ENCODE measurements at regions not wholly inside any gene's neighbourhood (a gene's known extent, or its start where the extent isn't known, plus 50 kb on each side); places are given as distances from the start of the nearest gene placed in this dataset.

DNA sequence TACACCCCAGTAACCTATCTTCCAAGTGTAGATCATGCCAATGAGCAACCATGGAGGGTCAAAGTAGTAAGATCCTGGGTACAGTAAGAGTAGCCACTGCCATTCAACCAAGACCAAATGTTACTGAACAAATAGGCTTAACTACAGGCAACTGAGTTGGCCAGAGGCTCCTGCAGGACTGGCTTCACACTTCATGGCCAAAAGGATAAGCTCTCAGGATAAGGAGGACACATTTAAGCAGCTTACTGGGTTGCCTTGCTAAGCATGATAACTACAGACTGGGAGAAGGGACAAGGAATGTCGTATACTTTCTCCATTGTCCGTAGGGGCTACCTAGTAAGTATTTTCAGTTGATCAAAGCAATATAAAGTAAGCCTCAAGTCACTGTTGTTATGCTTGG lies 174.7 kb downstream of the INO80D start:
- DNase-seq (ENCODE audit: low read depth, low spot score) (no peak), ATAC-seq (no peak)
- Histone ChIP-seq H4K20me1 (ENCODE audit: insufficient read depth) (no peaks in the 10 kb centered on the region), H3K4me3 (replicated peaks in 1 of 2; ENCODE audit: low read depth in 1 of 2, low read length in 2 of 2) (no peak overlapping the region), H3K27ac (ENCODE audit: low read depth, low read length) (no peak overlapping the region), H3K36me3 (ENCODE audit: control insufficient read depth in 1 of 2, insufficient read depth in 2 of 2, low read length in 2 of 2) (no peaks in the 10 kb centered on the region), H2AFZ (ENCODE audit: low read depth, low read length, poor library complexity, severe bottlenecking) (no peak overlapping the region), H3K79me2 (ENCODE audit: insufficient read depth, low read length) (no peaks in the 10 kb centered on the region), H3K9me3 (ENCODE audit: control insufficient read depth in 1 of 2, insufficient read depth in 1 of 2, low read depth in 1 of 2, low read length in 2 of 2) (no peaks in the 10 kb centered on the region), H3K9ac (ENCODE audit: low read length) (no peak overlapping the region), H3K27me3 (ENCODE audit: insufficient read depth, low read length) (peaks cover 18% of the 10 kb centered on the region; the same call in 1 of the 2 replicates), H3K4me1 (ENCODE audit: control insufficient read depth in 1 of 2, insufficient read depth in 2 of 2, low read length in 2 of 2) (no peaks in the 10 kb centered on the region), H3K9me2 (ENCODE audit: insufficient read depth) (no peaks in the 10 kb centered on the region), H3K4me2 (ENCODE audit: low read length) (no peak overlapping the region)
- ChIA-PET CTCF (no interaction called here), RAD21 (ENCODE audit: low non-redundant PET in 1 of 2, low total read pairs in 2 of 2, uncharacterized antibody in 2 of 2, unreplicated experiment in 2 of 2) (no interaction called here), POLR2A (no interaction called here)
- no TSS peak for BruUV-seq (replicated peaks)
- TF ChIP-seq, protein P1, sequence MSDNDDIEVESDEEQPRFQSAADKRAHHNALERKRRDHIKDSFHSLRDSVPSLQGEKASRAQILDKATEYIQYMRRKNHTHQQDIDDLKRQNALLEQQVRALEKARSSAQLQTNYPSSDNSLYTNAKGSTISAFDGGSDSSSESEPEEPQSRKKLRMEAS (IDR thresholded peaks at IDR 0.05): no peak
- TF ChIP-seq, protein P2, sequence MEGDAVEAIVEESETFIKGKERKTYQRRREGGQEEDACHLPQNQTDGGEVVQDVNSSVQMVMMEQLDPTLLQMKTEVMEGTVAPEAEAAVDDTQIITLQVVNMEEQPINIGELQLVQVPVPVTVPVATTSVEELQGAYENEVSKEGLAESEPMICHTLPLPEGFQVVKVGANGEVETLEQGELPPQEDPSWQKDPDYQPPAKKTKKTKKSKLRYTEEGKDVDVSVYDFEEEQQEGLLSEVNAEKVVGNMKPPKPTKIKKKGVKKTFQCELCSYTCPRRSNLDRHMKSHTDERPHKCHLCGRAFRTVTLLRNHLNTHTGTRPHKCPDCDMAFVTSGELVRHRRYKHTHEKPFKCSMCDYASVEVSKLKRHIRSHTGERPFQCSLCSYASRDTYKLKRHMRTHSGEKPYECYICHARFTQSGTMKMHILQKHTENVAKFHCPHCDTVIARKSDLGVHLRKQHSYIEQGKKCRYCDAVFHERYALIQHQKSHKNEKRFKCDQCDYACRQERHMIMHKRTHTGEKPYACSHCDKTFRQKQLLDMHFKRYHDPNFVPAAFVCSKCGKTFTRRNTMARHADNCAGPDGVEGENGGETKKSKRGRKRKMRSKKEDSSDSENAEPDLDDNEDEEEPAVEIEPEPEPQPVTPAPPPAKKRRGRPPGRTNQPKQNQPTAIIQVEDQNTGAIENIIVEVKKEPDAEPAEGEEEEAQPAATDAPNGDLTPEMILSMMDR (IDR thresholded peaks at IDR 0.05 in 2 of 3, conservative IDR thresholded peaks at IDR 0.05 in 1 of 3; ENCODE audit: borderline replicate concordance in 1 of 3, insufficient read depth in 1 of 3, low read depth in 2 of 3, low read length in 2 of 3): no peak
- no peak for TF ChIP-seq ZBTB33 (IDR thresholded peaks at IDR 0.05; ENCODE audit: extremely low read depth, insufficient replicate concordance, low read length)
- TF ChIP-seq TCF7L2 (IDR thresholded peaks at IDR 0.05; ENCODE audit: borderline replicate concordance, extremely low read depth, insufficient read depth, insufficient read length): no peak
- intact Hi-C loops (cut with micrococcal nuclease): no loop called here

All from HCT116 (cell line).